ACHN (cell line): ENCODE measurements at regions not wholly inside any gene's neighbourhood (a gene's known extent, or its start where the extent isn't known, plus 50 kb on each side); places are given as distances from the start of the nearest gene placed in this dataset.
"Not testable (repeated sequence)": the region's sequence is repeated elsewhere in the genome, so short reads cannot be mapped to it uniquely, and the experiment has no call there.

ENCODE experiments used
- DNase-seq: peaks from one replicate; pipeline ENCODE4 v3.0.0-alpha.2; 2015
- in situ Hi-C: cut with HindIII; loops from 2 replicates; pipeline ENCODE4 v1.10.0; 2017; ENCODE audit warnings: low sequenced_read_pairs, low pct_ligation_motif_present, low pct_unique_long_range_greater_than_20kb

DNA sequence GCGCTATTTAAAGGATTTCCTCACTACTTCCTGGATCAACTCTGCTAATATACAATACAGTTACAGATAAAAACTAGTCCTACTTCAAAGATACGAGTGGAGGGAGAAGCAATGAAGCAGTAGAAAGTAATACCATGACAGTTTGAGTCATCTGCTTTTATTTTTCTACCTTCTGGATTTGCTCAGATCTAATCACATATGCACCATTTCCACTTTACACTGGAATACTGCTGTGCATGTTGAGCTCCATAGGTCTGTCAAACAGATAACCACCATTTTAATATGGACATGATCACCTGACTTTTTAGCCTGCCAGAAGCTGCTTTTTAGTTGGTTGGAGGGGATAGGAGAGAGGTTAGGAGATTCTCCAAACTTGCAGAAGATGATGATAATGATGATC is 92.5 kb downstream of the MMUT start:
- in situ Hi-C loops, result no loop called here
- no peak for DNase-seq

DNA sequence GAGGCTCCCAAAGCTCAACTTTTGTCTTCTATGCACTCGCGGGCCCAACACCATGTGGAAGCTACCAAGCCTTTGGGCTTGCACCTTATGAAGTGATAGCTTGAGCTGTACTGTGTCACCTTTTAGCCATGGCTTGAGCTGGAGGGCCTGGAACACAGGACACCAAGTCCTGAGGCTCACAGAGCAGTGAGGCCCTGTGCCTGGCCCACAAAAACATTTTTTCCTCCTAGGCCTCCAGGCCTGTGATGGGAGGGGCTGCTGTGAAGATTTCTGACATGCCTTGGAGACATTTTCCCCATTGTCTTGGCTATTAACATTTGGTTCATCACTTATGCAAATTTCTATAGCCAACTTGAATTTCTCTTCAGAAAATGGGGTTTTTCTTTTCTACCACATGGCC is 96.5 kb downstream of the MMUT start:
- in situ Hi-C loops, result no loop called here
- DNase-seq, result no peak

DNA sequence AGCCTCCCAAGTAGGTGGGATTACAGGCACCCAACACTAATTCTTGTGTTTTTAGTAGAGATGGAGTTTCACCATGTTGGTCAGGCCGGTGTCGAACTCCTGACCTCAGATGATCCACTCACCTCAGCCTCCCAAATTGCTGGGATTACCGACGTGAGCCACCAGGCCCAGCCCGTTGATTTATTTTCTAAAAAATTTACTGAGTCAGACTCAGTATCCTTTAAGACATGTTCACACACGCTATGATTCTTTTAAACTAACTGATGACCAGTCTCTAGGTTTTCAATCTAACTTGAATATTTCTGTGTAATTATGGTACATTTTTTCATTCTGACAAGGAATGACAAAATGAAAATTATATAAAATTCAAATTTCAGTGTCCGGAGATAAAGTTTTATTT is 114.5 kb downstream of the MMUT start:
- in situ Hi-C loops, result no loop called here
- no peak for DNase-seq

DNA sequence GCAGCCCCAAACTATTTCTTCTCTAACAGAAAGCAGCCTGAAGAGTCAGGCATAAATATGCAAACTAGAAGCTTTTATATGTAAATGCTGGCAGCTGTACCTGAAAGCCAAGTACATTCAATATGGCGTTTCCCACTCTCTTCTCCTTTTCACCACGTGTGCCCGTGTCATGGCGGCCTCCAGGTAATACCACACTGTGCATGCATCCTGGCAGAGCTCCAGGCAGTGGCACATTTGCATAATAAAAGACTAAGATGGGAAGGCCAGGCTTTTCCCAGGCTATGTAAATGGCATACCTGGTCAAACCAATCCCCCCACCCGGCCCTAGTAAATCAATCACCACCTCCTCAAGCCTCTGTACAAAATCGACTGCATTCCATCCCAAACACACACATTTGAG is 120.6 kb downstream of the MMUT start:
- in situ Hi-C loops, result no loop called here
- no peak for DNase-seq

DNA sequence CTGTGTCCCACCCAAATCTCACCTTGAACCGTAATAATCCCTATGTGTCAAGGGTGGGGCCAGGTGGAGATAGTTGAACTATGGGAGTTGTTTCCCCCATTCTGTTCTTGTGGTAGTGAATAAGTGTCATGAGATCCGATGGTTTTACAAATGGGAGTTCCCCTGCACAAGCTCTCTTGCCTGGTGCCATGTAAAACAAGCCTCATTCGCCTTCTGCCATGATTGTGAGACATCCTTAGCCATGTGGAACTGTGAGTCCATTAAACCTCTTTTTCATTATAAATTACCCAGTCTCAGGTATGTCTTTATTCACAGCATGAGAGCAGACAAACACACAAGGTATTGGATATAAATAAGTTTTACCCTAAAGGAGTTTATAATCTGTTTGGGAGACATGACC is 121.2 kb downstream of the MMUT start:
- DNase-seq, result no peak

DNA sequence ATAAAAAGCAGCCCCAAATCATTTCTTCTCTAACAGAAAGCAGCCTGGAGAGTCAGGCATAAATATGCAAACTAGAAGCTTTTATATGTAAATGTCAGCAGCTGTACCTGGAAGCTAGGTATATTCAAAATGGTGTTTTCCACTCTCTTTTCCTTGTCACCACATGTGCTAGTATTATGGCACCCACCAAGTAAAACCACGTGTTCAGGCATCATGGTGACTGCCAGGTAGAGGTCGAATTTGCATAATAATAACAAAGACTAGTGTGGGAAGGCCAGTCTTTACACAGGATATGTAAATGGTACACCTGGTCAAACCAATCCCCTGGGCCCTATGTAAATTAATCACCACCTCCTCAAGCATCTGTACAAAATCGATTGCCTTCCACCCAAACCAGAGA is 124.0 kb downstream of the MMUT start:
- in situ Hi-C loops, result no loop called here
- no peak for DNase-seq

More for the DNA sequence above, 121.2 kb downstream of the MMUT start:
- in situ Hi-C loops, result no loop called here

DNA sequence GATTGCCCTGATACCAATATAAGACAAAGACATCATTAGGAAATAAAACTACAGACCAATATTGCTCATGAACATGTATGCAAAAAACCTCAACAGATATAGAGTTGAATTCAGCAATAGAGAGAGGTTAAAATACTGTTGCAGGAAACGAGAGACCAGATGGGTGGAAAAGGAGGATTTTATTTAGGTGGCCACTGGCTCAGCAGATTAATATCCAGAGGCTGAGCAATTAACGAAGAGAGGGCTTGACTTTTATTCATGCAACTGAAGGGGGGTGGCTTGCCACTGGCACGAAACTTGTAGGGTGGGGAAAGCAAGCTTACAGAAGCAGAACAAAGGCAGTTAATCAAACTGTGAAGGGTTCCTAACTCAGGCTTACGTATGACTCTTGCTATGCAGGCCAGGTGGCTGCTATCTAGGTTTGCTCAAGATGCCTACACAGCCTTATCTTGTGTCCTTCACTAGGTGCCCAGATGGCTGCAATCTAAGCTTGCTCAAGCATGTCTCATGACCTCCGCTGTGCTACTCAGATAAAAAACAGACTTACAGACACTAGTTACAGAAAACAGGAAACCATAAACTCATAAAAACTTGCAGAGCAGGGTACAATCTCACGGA is 126.4 kb downstream of the MMUT start:
- in situ Hi-C loops, result no loop called here
- DNase-seq, result no peak

DNA sequence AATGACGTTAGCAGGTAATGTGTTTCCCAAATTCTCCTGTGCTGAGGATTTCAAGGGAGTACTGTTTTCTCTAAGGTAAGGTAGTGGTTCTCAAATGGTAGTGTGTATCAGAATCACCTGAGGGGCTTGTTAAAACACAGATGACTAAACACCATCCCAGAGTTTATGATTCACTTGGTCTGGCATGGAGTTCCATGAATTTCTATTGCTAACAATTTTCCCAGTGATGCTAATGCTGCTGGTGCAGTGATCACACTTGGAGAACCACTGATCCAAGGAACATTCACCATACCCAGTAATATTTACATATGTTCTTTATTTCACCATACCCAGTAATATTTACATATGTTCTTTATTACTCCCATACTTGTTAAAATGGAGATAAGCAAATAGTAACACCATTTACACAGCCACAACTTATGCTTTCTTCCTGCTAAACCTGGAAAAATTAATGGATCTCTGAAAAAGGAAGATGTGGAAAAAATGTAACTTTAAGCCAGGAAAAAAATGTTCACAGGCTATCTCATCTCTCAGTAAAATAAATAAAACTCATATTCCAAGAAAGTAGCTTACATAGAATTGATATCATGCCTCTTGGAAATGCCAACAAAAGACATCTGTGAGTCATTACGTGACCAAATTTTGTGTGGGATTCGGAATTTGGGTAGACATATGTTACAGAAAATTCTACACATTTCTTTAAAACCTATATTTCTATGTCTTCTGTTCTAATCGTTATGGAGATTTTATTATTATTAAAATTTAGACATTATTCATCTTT is 129.5 kb downstream of the MMUT start:
- in situ Hi-C loops, result no loop called here
- no peak for DNase-seq

DNA sequence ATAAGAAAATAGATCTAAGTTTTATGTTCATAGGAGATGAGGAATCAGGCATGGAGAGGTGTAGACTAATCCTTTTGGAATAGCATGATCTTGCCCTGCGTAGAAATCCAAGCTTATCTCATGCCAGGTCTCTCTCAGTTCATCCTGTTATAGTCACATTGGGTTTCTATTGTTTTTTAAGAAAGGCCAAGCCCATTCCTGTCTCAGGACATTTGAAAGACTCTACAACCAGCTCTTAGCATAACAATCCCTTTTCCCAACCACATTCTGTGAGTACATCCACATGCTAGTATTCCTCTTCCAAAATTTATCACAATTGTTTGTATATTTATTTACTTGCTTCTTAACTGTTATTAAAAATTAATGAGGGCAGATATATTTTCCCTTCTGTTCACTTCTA is 130.3 kb downstream of the MMUT start:
- in situ Hi-C loops, result no loop called here

DNA sequence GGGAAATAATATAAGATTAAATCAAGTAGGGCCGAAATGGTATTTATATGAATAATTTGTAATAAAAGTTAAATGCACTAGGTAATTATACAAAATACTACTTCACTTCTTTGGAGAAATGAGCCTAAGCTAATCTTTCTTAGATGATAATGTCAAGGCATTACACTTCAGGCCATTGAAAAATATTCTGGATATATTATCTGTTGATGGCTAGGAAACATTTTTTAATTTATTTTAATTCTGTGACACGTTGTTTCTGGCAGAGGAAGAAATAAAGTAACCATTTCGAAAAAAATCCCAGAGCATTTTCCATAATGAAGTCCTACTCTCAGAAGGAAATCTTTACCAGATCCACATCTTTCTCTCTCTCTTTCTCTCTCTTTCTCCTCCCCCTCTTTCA is 133.9 kb downstream of the MMUT start:
- DNase-seq, result no peak
- in situ Hi-C loops, result no loop called here

More for the DNA sequence above, 130.3 kb downstream of the MMUT start:
- DNase-seq, result no peak

DNA sequence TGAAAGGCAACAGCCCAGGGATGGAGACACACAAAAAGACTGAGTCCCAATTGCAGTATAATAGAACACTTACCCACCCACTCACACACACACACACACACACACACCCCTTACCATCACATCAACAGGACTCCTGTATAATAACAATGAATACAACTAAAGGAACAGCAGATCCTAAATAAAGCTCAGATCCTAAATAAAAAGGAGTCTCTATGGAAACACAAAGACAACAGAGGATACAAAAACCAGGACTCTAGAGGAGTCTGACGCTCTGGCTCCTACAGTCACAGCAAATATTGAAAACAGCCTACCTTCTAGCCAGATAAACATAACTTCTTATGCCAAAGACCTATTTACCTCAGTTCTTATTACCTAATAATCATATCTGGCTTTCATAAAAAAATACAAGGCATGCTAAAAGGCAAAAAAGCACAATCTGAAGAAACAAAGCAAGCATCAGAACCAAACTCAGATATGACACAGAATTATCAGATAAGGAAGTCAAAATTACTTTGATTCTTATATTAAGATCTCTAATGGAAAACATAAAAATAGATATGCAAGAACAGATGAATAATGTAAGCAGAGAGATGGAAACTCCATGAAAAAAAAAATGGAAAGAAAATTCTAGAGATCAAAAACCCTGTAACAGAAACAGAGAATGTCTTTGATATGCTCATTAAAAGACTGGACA is 134.9 kb downstream of the MMUT start:
- in situ Hi-C loops, result no loop called here
- DNase-seq, result no peak

DNA sequence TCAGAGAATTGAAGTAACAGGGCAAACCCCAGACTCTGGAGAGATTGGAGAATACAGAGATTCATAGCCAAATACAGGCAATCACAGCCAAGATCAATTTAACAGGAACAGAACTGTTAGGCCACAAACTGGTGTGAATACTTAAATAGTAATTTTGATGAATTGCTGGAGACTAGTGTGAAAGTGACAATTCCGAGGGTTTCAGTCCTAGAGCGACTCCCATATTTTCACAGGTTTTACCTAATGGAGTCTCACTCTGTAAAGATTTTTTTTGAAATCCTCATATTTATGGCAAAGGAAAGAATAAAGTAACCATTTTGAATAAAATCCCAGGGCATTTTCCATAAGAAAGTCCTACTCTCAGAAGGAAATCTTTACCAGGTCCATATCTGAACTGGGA is 135.5 kb downstream of the MMUT start:
- no peak for DNase-seq
- in situ Hi-C loops, result no loop called here

DNA sequence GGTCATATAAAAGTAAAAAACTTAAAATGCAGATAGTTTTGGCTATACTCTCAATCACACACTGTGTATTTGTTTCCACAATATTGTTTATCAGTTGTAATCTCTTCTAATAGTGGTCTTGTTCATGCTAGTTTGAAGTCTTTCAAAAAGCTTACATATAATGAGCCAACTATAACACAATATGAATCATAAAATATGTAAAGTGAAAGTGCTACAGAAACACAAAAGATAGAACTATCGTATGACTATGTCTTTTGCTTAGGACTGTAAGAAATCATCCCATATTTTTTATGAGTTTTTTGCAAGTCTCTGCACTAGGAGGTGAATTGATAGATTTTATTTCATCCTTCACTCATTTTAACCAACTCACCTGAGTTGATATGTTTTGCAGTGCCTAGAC is 136.0 kb downstream of the MMUT start:
- in situ Hi-C loops, result no loop called here
- no peak for DNase-seq

DNA sequence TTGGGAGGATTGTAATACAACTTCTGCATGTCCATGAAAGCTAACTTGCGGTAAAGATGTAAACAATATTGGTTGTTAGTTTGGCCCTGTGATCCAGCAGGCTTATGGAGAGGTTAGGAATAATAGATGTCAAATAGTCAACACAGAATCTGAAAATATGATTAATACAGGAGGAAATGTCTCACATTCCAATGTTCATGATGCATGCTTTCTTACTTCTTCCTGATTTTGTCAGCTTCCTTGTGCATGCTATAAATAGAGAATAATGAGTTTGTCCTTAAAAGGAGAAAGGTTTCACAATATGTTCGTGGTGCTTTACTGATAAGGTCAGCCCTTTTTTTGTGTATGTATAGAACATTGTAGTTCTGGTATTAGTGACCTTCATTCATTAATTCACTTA is 136.7 kb downstream of the MMUT start:
- peak; percentile 25 for DNase-seq
- in situ Hi-C loops, result no loop called here

DNA sequence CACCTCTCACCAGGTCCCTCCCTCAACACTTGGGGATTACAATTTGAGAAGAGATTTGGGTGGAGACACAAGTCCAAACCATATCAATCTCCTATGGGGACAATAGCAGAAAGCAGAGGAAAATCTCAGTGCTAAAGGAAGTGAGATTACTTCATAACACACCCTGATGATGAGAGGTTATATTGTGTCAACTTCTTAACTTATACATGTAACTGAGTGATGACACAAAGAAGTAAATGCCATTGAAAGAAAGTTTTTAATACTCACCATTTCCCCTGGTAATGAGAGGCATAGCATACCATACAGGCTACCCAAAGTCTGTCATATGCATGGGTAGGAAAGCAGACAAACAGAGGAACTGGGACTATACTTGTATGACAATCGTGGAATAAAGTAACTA is 137.2 kb downstream of the MMUT start:
- no peak for DNase-seq
- in situ Hi-C loops, result no loop called here

DNA sequence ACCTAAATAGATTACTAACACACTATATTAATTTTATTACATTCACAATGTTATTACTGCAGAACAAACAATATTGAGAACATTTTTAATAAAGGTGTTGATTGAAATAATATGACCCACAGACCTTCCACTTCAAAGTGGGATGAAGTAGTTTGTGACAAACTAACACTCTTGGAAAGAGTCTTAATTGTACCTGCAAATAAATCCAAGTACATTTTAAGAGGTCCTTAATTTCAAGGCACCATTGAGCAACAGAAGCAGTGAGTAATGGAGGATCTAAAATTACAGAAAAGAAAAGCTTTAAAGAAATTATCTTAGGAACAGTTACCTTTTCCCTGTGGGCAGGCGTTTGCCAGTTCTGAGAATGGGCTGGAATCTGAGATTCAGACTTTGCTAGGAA is 140.2 kb downstream of the MMUT start:
- in situ Hi-C loops, result no loop called here
- DNase-seq, result no peak

DNA sequence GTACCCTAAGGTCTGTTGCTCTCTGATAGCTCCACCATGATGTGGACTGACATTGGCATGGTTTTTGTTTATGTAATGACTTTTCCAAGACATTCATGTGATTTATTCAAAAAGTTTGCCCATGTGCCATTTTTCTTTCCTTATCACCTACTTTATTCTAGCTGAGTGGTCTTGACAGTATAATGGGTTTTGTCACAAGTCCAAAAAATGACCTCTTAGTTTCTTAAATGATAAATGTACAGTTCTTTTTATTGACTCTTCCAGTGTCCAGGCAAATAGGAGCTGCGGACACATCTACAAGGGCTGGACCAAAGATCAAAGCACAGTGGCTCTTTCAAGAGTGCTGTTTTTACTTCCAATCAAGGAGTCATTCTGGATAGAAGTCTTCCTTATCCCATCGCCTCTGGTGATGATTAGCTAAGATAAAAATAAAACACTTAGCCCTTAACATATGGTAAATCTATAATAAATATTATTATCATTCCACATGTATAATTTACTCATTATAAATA is 141.4 kb downstream of the MMUT start:
- in situ Hi-C loops, result no loop called here
- no peak for DNase-seq

DNA sequence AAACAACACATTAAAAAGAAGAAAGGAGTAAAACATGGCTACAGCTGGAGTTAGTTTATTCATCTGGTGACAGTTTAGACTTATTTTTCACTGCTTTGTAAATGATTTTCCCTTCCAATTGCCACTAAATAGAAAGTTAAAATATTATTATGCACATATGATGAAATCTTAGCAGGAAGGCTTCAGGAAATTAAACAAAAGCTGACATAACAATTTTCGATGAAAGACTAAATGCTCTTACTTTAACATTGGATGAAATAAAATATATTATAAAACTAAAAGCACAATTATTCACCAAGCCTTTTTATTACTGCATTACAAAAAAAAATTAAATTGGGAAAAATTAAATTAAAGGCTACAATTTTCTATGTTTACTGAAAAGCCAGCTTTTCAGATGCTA is 158.0 kb downstream of the MMUT start:
- DNase-seq, result no peak
- in situ Hi-C loops, result no loop called here

DNA sequence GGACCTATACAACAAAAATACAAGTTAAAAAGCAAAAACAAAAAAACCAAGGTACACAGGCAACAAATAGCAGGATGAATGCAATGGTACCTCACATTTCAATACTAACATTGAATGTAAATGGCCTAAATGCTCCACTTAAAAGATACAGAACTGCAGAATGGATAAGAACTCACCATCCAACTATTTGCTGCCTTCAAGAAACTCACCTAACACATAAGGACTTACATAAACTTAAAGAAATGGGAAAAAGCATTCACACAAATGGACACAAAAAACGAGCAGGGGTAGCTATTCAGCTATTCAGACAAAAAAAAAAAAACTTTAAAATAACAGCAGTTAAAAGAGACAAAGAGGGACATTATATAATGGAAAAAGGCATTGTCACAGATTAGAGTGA is 158.7 kb downstream of the MMUT start:
- DNase-seq, in situ Hi-C loops: not testable (repeated sequence)

DNA sequence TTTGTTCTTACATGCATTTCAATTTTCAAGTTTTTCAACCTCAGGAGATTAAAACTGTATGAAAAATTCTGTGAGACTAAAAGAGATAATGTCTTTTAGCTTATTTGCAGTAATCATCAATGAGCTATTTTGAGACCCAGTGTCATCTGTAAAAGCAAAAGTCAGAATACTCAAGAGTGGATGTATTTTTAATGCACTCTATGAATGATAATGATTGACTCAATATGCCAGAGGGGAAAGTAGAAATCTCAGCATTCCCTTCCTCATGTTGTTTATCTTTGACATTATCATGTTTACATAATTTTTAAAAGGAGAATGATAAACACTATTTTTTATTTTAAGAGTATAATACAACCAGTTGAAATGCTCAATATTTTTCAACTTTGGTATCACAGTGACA is 162.1 kb downstream of the MMUT start:
- in situ Hi-C loops, result no loop called here
- no peak for DNase-seq
